HepG2 (cell line): ENCODE measurements at regions not wholly inside any gene's neighbourhood (a gene's known extent, or its start where the extent isn't known, plus 50 kb on each side); places are given as distances from the start of the nearest gene placed in this dataset.

Experiments
- DPF2 ChIP-seq: sonication (generic); formaldehyde crosslinking; IDR thresholded peaks from 2 replicates; pipeline ENCODE4 v1.4.0; 2020; ENCODE audit warnings: mild to moderate bottlenecking, low read depth, missing genetic modification reagents, borderline replicate concordance
- ELF3 ChIP-seq: IDR thresholded peaks from 2 replicates; pipeline ENCODE4 v1.6.1; 2016; ENCODE audit warnings: missing genetic modification reagents, missing compliant biosample characterization
- FOXJ3 ChIP-seq: sonication (generic); formaldehyde crosslinking; IDR thresholded peaks from 2 replicates; pipeline ENCODE4 v1.4.0; 2020; ENCODE audit warnings: missing genetic modification reagents, mild to moderate bottlenecking, borderline replicate concordance
- GATAD2A ChIP-seq: IDR thresholded peaks from 2 replicates; pipeline ENCODE4 v1.6.1; 2016
- GPN1 ChIP-seq: sonication (generic); formaldehyde crosslinking; IDR thresholded peaks from 2 replicates; pipeline ENCODE4 v1.5.1; 2020; ENCODE audit warnings: missing genetic modification reagents, borderline replicate concordance
- HES4 ChIP-seq: sonication (generic); formaldehyde crosslinking; IDR thresholded peaks from 2 replicates; pipeline ENCODE4 v1.9.0; 2021; ENCODE audit warnings: mild to moderate bottlenecking, missing genetic modification reagents, borderline replicate concordance
- HOXA7 ChIP-seq: sonication (generic); formaldehyde crosslinking; IDR thresholded peaks from 2 replicates; pipeline ENCODE4 v1.8.1; 2022; ENCODE audit warnings: mild to moderate bottlenecking, missing genetic modification reagents, moderate library complexity
- RFXANK ChIP-seq: IDR thresholded peaks from 2 replicates; pipeline ENCODE4 v1.6.1; 2016
- SIX4 ChIP-seq: sonication (generic); formaldehyde crosslinking; IDR thresholded peaks from 2 replicates; pipeline ENCODE4 v1.4.0; 2020; ENCODE audit warnings: missing genetic modification reagents
- SOX5 ChIP-seq: IDR thresholded peaks from 2 replicates; pipeline ENCODE4 v1.6.1; 2016; ENCODE audit warnings: borderline replicate concordance
- STAT5B ChIP-seq: sonication (generic); formaldehyde crosslinking; IDR thresholded peaks from 2 replicates; pipeline ENCODE4 v1.4.0; 2020; ENCODE audit warnings: missing genetic modification reagents
- ZMAT3 ChIP-seq: sonication (generic); formaldehyde crosslinking; conservative IDR thresholded peaks from 2 replicates; pipeline ENCODE4 v1.7.0; 2021; ENCODE audit warnings: missing genetic modification reagents
- ZNF263 ChIP-seq: sonication (generic); formaldehyde crosslinking; IDR thresholded peaks from 2 replicates; pipeline ENCODE4 v1.4.0; 2020; ENCODE audit warnings: missing genetic modification reagents
- ZNF563 ChIP-seq: sonication (generic); formaldehyde crosslinking; IDR thresholded peaks from 2 replicates; pipeline ENCODE4 v1.8.0; 2022; ENCODE audit warnings: mild to moderate bottlenecking, moderate library complexity, missing genetic modification reagents
- ZNF780A ChIP-seq: sonication (generic); formaldehyde crosslinking; IDR thresholded peaks from 2 replicates; pipeline ENCODE4 v1.8.0; 2022; ENCODE audit warnings: mild to moderate bottlenecking, missing genetic modification reagents, moderate library complexity
- ZNF781 ChIP-seq: sonication (generic); formaldehyde crosslinking; IDR thresholded peaks from 2 replicates; pipeline ENCODE4 v1.5.1; 2020; ENCODE audit warnings: borderline replicate concordance, mild to moderate bottlenecking, missing genetic modification reagents; ENCODE audit errors: not compliant biosample characterization
- TF ChIP-seq, protein P1 (sequence below), 2 experiments: sonication (generic) in 1 of 2; formaldehyde crosslinking in 1 of 2; IDR thresholded peaks; 2 replicates each; pipeline versions ENCODE4 v1.6.1 to v1.9.0; 2014 to 2022; ENCODE audit warnings: antibody characterized with exemption in 1 of 2, borderline replicate concordance in 1 of 2, inconsistent platforms in 1 of 2, low read depth in 1 of 2, missing genetic modification reagents in 1 of 2
- TF ChIP-seq, protein P2 (sequence below): sonication (generic); formaldehyde crosslinking; IDR thresholded peaks from 2 replicates; pipeline ENCODE4 v1.8.0; 2022; ENCODE audit warnings: mild to moderate bottlenecking, missing genetic modification reagents; ENCODE audit not compliant: insufficient replicate concordance
- TF ChIP-seq, protein P3 (sequence below): sonication (generic); formaldehyde crosslinking; IDR thresholded peaks from 2 replicates; pipeline ENCODE4 v1.5.0; 2020; ENCODE audit warnings: mild to moderate bottlenecking, low read depth, missing genetic modification reagents, borderline replicate concordance
- TF ChIP-seq, protein P4 (sequence below): IDR thresholded peaks from 2 replicates; pipeline ENCODE4 v1.6.1; 2016; ENCODE audit warnings: mild to moderate bottlenecking

DNA sequence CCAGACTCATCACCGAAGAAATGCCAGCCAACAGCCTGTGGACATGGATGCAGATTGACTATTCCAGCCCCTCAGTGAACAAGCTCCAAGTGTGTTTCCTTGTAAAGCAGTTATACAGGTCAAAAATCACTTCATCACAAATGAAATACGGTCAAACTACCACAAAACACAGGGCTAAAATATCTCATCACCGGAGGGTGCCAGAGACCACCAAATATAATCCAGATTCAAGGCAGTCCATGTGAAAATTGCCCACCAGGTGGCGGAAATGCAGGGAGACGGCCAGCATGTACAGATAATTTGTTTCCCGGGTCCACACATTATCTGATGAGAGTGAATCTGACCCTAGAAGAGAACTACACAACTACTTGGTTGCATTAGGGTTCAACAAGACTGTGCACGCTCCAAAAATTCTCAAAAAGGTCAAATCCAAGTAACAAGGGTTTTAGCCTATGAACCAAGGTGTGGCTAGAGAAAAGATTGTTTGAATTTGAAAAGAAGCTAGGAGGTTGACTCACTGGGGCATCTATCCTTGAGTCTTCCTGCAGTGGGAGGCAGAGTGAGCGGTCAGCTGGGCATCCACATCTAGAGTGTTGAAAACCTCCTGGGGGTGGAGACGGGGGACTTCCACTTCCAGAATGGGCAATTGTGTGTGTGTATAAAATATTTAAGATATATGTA, 71.7 kb downstream of the IGLL5 start (continued):
- TF ChIP-seq, protein P1, sequence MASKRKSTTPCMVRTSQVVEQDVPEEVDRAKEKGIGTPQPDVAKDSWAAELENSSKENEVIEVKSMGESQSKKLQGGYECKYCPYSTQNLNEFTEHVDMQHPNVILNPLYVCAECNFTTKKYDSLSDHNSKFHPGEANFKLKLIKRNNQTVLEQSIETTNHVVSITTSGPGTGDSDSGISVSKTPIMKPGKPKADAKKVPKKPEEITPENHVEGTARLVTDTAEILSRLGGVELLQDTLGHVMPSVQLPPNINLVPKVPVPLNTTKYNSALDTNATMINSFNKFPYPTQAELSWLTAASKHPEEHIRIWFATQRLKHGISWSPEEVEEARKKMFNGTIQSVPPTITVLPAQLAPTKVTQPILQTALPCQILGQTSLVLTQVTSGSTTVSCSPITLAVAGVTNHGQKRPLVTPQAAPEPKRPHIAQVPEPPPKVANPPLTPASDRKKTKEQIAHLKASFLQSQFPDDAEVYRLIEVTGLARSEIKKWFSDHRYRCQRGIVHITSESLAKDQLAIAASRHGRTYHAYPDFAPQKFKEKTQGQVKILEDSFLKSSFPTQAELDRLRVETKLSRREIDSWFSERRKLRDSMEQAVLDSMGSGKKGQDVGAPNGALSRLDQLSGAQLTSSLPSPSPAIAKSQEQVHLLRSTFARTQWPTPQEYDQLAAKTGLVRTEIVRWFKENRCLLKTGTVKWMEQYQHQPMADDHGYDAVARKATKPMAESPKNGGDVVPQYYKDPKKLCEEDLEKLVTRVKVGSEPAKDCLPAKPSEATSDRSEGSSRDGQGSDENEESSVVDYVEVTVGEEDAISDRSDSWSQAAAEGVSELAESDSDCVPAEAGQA (IDR thresholded peaks at IDR 0.05; ENCODE audit: low read depth), result no peak
- TF ChIP-seq, protein P1 (CRISPR knock-in tag; IDR thresholded peaks at IDR 0.05; ENCODE audit: borderline replicate concordance), result no peak
- TF ChIP-seq, protein P2, sequence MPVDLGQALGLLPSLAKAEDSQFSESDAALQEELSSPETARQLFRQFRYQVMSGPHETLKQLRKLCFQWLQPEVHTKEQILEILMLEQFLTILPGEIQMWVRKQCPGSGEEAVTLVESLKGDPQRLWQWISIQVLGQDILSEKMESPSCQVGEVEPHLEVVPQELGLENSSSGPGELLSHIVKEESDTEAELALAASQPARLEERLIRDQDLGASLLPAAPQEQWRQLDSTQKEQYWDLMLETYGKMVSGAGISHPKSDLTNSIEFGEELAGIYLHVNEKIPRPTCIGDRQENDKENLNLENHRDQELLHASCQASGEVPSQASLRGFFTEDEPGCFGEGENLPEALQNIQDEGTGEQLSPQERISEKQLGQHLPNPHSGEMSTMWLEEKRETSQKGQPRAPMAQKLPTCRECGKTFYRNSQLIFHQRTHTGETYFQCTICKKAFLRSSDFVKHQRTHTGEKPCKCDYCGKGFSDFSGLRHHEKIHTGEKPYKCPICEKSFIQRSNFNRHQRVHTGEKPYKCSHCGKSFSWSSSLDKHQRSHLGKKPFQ (CRISPR knock-in tag), result peak; percentile 43
- TF ChIP-seq, protein P3, sequence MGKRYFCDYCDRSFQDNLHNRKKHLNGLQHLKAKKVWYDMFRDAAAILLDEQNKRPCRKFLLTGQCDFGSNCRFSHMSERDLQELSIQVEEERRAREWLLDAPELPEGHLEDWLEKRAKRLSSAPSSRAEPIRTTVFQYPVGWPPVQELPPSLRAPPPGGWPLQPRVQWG (CRISPR knock-in tag), result no peak
- TF ChIP-seq STAT5B (CRISPR knock-in tag), result no peak
- TF ChIP-seq ZMAT3 (CRISPR knock-in tag), result no peak
- TF ChIP-seq, protein P4, sequence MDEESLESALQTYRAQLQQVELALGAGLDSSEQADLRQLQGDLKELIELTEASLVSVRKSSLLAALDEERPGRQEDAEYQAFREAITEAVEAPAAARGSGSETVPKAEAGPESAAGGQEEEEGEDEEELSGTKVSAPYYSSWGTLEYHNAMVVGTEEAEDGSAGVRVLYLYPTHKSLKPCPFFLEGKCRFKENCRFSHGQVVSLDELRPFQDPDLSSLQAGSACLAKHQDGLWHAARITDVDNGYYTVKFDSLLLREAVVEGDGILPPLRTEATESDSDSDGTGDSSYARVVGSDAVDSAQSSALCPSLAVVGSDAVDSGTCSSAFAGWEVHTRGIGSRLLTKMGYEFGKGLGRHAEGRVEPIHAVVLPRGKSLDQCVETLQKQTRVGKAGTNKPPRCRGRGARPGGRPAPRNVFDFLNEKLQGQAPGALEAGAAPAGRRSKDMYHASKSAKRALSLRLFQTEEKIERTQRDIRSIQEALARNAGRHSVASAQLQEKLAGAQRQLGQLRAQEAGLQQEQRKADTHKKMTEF (CRISPR knock-in tag), result peak; percentile 44; the same call in 1 of the 2 replicates
- TF ChIP-seq SOX5 (CRISPR knock-in tag), result no peak; the same call in 1 of the 2 replicates
- TF ChIP-seq RFXANK, result no peak
- no peak for TF ChIP-seq HOXA7 (CRISPR knock-in tag)
- no peak for TF ChIP-seq SIX4 (CRISPR knock-in tag)
- TF ChIP-seq ELF3 (CRISPR knock-in tag), result peak; percentile 48; the same call in 1 of the 2 replicates
- no peak for TF ChIP-seq ZNF781 (CRISPR knock-in tag)
- no peak for TF ChIP-seq ZNF780A (CRISPR knock-in tag)
- no peak; the same call in 1 of the 2 replicates for TF ChIP-seq ZNF263 (CRISPR knock-in tag)
- 0 out of 2 replicates have a peak, but pooled peaks have one; percentile 18 for TF ChIP-seq GATAD2A (CRISPR knock-in tag)
- no peak for TF ChIP-seq GPN1 (CRISPR knock-in tag)
- no peak for TF ChIP-seq DPF2 (CRISPR knock-in tag)
- TF ChIP-seq ZNF563 (CRISPR knock-in tag), result no peak
- no peak for TF ChIP-seq HES4 (CRISPR knock-in tag)
- no peak for TF ChIP-seq FOXJ3 (CRISPR knock-in tag)
